Thyroid gland (tissue), 4 donors: ENCODE measurements at regions not wholly inside any gene's neighbourhood (a gene's known extent, or its start where the extent isn't known, plus 50 kb on each side); places are given as distances from the start of the nearest gene placed in this dataset.

Source experiments
- CTCF ChIP-seq, 6 experiments: fragments of 200-600 bp in 3 of 6; fragments of 450-650 bp in 3 of 6; sonication (generic) in 3 of 6; IDR thresholded peaks; one replicate each; pipeline ENCODE4 v1.5.1; 2016 to 2019; ENCODE audit warnings: antibody characterized with exemption in 6 of 6, mild to moderate bottlenecking in 2 of 6, inconsistent platforms in 1 of 6, moderate library complexity in 1 of 6
- POLR2A ChIP-seq, 2 donors: fragments of 450-650 bp; IDR thresholded peaks; one replicate each; pipeline ENCODE4 v1.6.1; 2017; ENCODE audit warnings: antibody characterized with exemption in 2 of 2, mild to moderate bottlenecking in 2 of 2, moderate library complexity in 1 of 2

GRCh38 chr14:101256266-101256665 lies 305.0 kb upstream of the DIO3 start:
- TF ChIP-seq CTCF (IDR thresholded peaks at IDR 0.05) (no peak), POLR2A (IDR thresholded peaks at IDR 0.05) (no peak)
